IPS-20b (cell line): ENCODE measurements at regions not wholly inside any gene's neighbourhood (a gene's known extent, or its start where the extent isn't known, plus 50 kb on each side); places are given as distances from the start of the nearest gene placed in this dataset.
"Not testable (repeated sequence)": the region's sequence is repeated elsewhere in the genome, so short reads cannot be mapped to it uniquely, and the experiment has no call there.

Experiments used
- H3K27ac ChIP-seq: one replicate; pipeline ENCODE4 v1.5.1; 2013; ENCODE audit warnings: low read length
- H3K27me3 ChIP-seq: 2 replicates; pipeline ENCODE4 v1.6.1; 2013; ENCODE audit warnings: mild to moderate bottlenecking, low read length, inconsistent platforms; ENCODE audit not compliant: insufficient read depth
- H3K36me3 ChIP-seq: 2 replicates; pipeline ENCODE4 v1.6.1; 2013; ENCODE audit warnings: low read depth, mild to moderate bottlenecking, inconsistent platforms, low read length, moderate library complexity; ENCODE audit not compliant: insufficient read depth
- H3K4me1 ChIP-seq: 2 replicates; pipeline ENCODE4 v1.6.1; 2013; ENCODE audit warnings: mild to moderate bottlenecking, control low read depth, inconsistent platforms, low read length, moderate library complexity; ENCODE audit not compliant: insufficient read depth
- H3K4me3 ChIP-seq: 2 replicates; pipeline ENCODE4 v1.5.1; 2013; ENCODE audit warnings: mild to moderate bottlenecking, low read length, inconsistent platforms
- H3K9ac ChIP-seq: 2 replicates; pipeline ENCODE4 v1.6.1; 2013; ENCODE audit warnings: low read depth, mild to moderate bottlenecking, inconsistent platforms, low read length, moderate library complexity
- H3K9me3 ChIP-seq: 2 replicates; pipeline ENCODE4 v1.6.1; 2013; ENCODE audit warnings: mild to moderate bottlenecking, low read depth, low read length, inconsistent platforms; ENCODE audit not compliant: insufficient read depth

- no peaks in the 10 kb centered on the region for H3K4me1 ChIP-seq
- no peak overlapping the region for H3K9ac ChIP-seq
- H3K4me3 ChIP-seq, result no peak overlapping the region
- no peaks in the 10 kb centered on the region for H3K36me3 ChIP-seq
- H3K27ac ChIP-seq, result no peak overlapping the region
- peaks cover 66% of the 10 kb centered on the region for H3K27me3 ChIP-seq
- H3K9me3 ChIP-seq, result no peaks in the 10 kb centered on the region
Observed at GRCh38 chrX:28124416-28124815, 143.2 kb upstream of the DCAF8L1 start.

- H3K4me3 ChIP-seq, H3K4me1 ChIP-seq, H3K9ac ChIP-seq, H3K36me3 ChIP-seq, H3K9me3 ChIP-seq, H3K27ac ChIP-seq: not testable (repeated sequence)
- H3K27me3 ChIP-seq, result peaks cover 31% of the 10 kb centered on the region
Observed at GRCh38 chrX:28120580-28121245, 139.5 kb upstream of the DCAF8L1 start.

DNA sequence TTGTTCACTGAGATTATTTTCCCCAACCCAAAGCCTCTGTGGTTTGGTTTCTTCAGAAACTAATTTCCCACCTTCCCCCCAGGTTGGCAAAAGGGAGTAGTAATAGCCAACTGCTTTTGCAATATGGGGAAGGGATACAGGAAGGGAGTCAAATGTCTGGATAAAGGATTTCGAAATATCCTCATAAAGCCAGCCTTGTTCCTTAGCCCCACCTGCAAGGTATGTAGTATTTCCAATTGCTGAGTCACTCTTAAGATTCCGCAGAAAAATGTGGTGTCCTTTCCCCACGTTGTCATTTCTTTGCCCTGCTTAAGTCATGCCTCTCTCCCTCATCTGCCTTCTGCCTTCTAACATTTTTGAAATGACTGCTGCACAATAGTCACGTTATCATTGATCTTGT lies 138.8 kb upstream of the DCAF8L1 start:
- Histone ChIP-seq H3K9me3 (no peaks in the 10 kb centered on the region), H3K9ac (no peak overlapping the region), H3K36me3 (no peaks in the 10 kb centered on the region), H3K4me3 (no peak overlapping the region), H3K27me3 (peaks cover 25% of the 10 kb centered on the region), H3K4me1 (no peaks in the 10 kb centered on the region), H3K27ac (no peak overlapping the region)

DNA sequence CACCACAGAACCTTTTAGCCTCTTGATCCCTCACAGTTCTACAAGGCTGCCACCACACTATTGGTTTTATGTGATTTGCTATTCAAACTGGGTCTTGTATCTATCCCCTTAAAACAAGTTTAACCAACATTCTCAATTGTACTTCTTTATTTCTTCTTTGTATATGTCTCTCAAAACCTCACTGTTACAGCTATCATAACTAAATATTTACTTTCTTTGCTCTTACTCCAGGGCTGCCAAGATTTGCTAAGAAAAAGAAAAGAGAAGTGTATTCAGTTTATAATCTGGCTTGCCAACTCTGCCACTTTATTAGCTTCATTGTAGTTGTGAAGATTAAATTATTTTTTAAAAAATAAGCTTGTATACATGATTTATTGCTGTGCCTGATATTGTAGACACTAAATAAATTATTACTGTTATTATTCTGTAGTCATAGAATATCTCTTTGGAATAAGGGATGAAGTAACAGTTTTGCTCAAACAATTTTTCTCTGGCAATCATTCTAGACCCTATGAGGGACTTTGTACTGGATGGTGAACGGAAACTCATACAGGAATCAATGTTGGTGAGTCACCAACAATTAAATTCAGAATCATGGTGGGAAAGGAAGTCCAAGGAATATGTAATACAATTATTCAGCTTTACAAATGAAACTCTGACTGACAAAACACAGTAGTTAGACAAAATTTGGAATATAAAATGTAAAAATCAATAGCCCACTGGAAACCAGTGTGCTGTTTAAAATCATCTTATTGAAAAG lies 127.1 kb upstream of the DCAF8L1 start:
- Histone ChIP-seq H3K4me1 (no peaks in the 10 kb centered on the region), H3K9me3 (no peaks in the 10 kb centered on the region), H3K27ac (no peak overlapping the region), H3K9ac (no peak overlapping the region), H3K36me3 (no peaks in the 10 kb centered on the region), H3K4me3 (no peak overlapping the region), H3K27me3 (no peaks in the 10 kb centered on the region)

DNA sequence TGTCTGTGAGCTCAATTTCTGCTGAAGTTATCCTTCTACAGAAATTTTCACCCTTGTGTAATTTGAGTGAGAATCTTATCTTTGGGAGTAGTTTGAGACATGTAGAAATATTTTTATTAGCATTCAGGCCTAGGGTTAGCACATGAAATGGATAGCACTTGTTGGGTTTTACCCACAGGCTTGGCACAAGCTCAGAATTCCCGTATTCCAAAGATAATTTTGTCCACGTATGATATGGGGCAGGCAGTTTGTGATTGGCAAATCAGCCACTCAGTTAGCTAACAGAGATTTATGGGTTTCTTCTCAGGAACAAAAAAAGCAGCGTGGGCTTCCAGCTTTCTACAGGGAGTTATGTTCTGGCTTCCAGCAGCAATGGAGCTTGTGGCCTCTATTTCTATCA lies 117.9 kb upstream of the DCAF8L1 start:
- no peaks in the 10 kb centered on the region for H3K4me1 ChIP-seq
- no peaks in the 10 kb centered on the region for H3K27me3 ChIP-seq
- H3K4me3 ChIP-seq, result no peak overlapping the region
- H3K36me3 ChIP-seq, result no peaks in the 10 kb centered on the region
- no peak overlapping the region for H3K27ac ChIP-seq
- H3K9me3 ChIP-seq, result no peaks in the 10 kb centered on the region
- no peak overlapping the region for H3K9ac ChIP-seq

- Histone ChIP-seq H3K9ac (no peak overlapping the region), H3K4me1 (no peaks in the 10 kb centered on the region), H3K9me3 (no peaks in the 10 kb centered on the region), H3K27ac (no peak overlapping the region), H3K36me3 (no peaks in the 10 kb centered on the region), H3K27me3 (no peaks in the 10 kb centered on the region), H3K4me3 (no peak overlapping the region)
Observed at GRCh38 chrX:28085653-28086052, 104.4 kb upstream of the DCAF8L1 start.

DNA sequence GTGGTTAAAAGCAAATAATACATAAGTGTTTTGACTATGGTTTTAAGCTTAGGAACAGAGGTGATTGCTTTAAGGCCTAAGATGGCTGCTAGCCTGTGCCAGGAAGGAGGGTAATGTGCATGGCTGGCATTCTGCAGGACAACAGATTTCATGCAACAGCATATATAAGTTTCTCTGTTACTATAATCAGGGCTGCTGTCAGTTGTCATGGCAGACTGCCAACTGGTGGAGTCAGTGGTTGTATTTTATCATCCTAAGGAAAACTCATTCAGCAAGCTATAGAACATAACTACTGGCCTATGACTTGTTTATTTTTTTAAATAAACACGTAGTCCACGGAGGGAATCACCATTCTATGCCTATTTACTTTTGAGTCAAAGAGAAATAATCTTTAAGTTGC lies 77.7 kb upstream of the DCAF8L1 start:
- Histone ChIP-seq H3K9me3 (no peaks in the 10 kb centered on the region), H3K27ac (no peak overlapping the region), H3K27me3 (no peaks in the 10 kb centered on the region), H3K9ac (no peak overlapping the region), H3K4me1 (no peaks in the 10 kb centered on the region), H3K36me3 (no peaks in the 10 kb centered on the region), H3K4me3 (no peak overlapping the region)

DNA sequence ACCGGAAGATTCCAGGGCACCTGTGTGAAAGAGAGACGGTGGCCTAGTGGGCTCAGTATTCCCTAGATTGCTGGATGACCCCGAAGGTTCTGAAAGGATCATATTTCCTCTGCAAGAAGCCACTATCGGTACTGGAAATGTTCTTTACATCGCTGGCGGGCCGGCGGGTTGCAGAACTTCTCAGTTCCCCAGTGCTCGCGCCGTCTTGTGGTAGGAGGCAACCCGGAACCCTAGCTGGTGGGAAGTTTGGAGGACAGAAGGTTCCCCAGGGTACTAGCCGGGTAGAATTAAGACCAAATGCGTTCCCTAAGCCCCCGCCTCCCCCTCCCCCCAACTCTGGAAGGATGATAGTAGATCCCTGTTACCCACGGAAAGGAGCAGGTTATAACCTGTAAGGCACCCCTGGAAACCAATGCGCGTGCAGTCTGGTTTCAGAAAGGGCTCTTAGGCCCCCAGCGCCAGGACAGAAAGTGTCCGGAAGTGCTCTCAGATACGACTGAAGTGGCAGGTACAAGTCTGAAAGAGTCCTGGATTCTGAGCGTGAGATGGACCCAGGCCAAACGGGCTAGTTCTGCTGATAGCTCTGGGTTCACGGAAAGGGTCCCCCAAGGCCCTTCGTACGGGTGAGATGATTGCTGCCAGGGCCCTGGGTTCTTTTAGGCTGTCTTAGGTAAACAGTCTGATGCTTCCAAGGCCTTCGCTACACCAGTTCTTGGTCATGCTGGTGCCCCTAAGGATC lies 61.7 kb upstream of the DCAF8L1 start:
- no peaks in the 10 kb centered on the region for H3K36me3 ChIP-seq
- H3K4me1 ChIP-seq, result no peaks in the 10 kb centered on the region
- H3K9ac ChIP-seq, result no peak overlapping the region
- H3K4me3 ChIP-seq, result no peak overlapping the region
- no peak overlapping the region for H3K27ac ChIP-seq
- no peaks in the 10 kb centered on the region for H3K27me3 ChIP-seq
- no peaks in the 10 kb centered on the region for H3K9me3 ChIP-seq

DNA sequence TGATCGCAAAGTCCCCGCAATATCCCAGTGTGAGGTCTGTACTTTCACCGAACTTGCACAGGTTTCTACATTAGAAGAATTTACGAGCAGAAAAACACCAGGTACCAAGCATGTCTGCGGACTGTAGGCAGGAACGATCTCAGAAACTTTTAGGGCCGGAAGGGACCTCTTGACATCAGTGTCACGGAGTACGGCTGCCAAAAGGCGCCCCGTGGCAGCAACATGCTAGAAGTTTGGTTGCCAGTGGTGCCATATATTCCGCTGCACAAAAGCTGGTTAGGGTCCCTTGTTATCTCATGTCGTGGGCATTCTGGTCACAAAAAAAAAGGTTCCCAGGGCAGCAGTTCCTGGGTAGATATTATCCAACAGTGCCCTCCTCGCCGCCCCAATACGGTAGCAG lies 61.0 kb upstream of the DCAF8L1 start:
- Histone ChIP-seq H3K27me3 (no peaks in the 10 kb centered on the region), H3K9ac (no peak overlapping the region), H3K4me1 (no peaks in the 10 kb centered on the region), H3K27ac (no peak overlapping the region), H3K4me3 (no peak overlapping the region), H3K9me3 (no peaks in the 10 kb centered on the region), H3K36me3 (no peaks in the 10 kb centered on the region)

DNA sequence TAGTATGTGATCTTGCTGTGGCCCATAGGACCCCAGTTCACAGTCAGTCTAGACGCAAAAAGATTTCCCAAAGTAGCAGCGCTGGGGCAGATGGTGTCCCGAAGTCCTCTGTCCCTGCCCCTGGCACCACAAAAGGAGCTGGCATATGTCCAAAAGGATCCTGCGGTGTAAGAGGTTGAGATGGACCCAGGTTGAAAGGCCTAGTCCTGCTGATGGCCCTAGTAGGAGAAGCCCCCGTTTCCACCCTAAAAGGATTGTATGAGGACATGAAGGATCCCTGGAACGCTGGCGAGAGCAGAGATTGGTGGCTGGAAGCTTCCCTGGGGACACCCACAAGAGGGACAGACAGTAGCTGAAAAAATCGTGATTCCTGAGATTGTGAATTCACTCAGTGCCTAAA lies 58.0 kb upstream of the DCAF8L1 start:
- no peak overlapping the region for H3K4me3 ChIP-seq
- no peak overlapping the region for H3K27ac ChIP-seq
- no peaks in the 10 kb centered on the region for H3K9me3 ChIP-seq
- H3K27me3 ChIP-seq, result no peaks in the 10 kb centered on the region
- no peaks in the 10 kb centered on the region for H3K36me3 ChIP-seq
- H3K9ac ChIP-seq, result no peak overlapping the region
- H3K4me1 ChIP-seq, result no peaks in the 10 kb centered on the region
